ENCODE measurements at regions not wholly inside any gene's neighbourhood (a gene's known extent, or its start where the extent isn't known, plus 50 kb on each side); places are given as distances from the start of the nearest gene placed in this dataset.

GRCh38 chr1:235917267-235917811 lies 50.6 kb upstream of the LYST start:
- no peak overlapping the region for H3K9ac ChIP-seq (ENCODE audit: insufficient read length, low read depth)
- peaks cover 4% of the 10 kb centered on the region for H3K4me1 ChIP-seq (ENCODE audit: insufficient read depth, insufficient read length)
- peaks cover 2% of the 10 kb centered on the region for H3K27me3 ChIP-seq (ENCODE audit: insufficient read depth, insufficient read length)
- no peaks in the 10 kb centered on the region for H3K36me3 ChIP-seq (ENCODE audit: insufficient read depth, insufficient read length, low read length)
- no peaks in the 10 kb centered on the region for H3K9me3 ChIP-seq (ENCODE audit: insufficient read depth, low read length)
- TF ChIP-seq YY1 (IDR thresholded peaks at IDR 0.05; ENCODE audit: insufficient read depth, insufficient read length), result no peak
- TF ChIP-seq ZNF274 (IDR thresholded peaks at IDR 0.05; ENCODE audit: low read depth, low read length), result no peak
- TF ChIP-seq SUZ12 (IDR thresholded peaks at IDR 0.05; ENCODE audit: extremely low read depth, insufficient read depth, insufficient read length), result no peak
- no peak for DNase-seq (ENCODE audit: low read depth, low spot score)
- H3K4me3 ChIP-seq (ENCODE audit: insufficient read length, low read depth), result no peak overlapping the region

Data from NT2/D1 (cell line).